Large intestine (tissue), 3 donors: ENCODE measurements at regions not wholly inside any gene's neighbourhood (a gene's known extent, or its start where the extent isn't known, plus 50 kb on each side); places are given as distances from the start of the nearest gene placed in this dataset.
A peak's percentile ranks its signal among the peaks of the same experiment; 100 is the strongest.
"Not testable (repeated sequence)": the region's sequence is repeated elsewhere in the genome, so short reads cannot be mapped to it uniquely, and the experiment has no call there.

Source experiments
- DNase-seq, 2 donors: peaks; one replicate each; pipeline versions ENCODE4 v3.0.0 to v3.0.0-alpha.2; 2013
- H3K27ac ChIP-seq: one replicate; pipeline ENCODE4 v1.5.1; 2013; ENCODE audit warnings: low read length
- H3K27me3 ChIP-seq: 2 replicates; pipeline ENCODE4 v1.6.1; 2013; ENCODE audit warnings: low read length; ENCODE audit not compliant: control insufficient read depth, insufficient read depth
- H3K36me3 ChIP-seq: 2 replicates; pipeline ENCODE4 v1.6.1; 2013; ENCODE audit warnings: low read length; ENCODE audit not compliant: control insufficient read depth, insufficient read depth
- H3K4me1 ChIP-seq: one replicate; pipeline ENCODE4 v1.6.1; 2013; ENCODE audit warnings: low read length; ENCODE audit not compliant: control insufficient read depth, insufficient read depth
- H3K4me3 ChIP-seq: one replicate; pipeline ENCODE4 v1.5.1; 2013; ENCODE audit warnings: low read length
- H3K9me3 ChIP-seq: one replicate; pipeline ENCODE4 v1.6.1; 2013; ENCODE audit warnings: mild to moderate bottlenecking, low read depth, low read length, moderate library complexity; ENCODE audit not compliant: control insufficient read depth
- WGBS: methylation state at CpG from one replicate; pipeline ENCODE4 v1.1.5; 2013; ENCODE audit warnings: low lambda C conversion rate; ENCODE audit not compliant: insufficient coverage; 5-methylcytosine and 5-hydroxymethylcytosine counted together

DNA sequence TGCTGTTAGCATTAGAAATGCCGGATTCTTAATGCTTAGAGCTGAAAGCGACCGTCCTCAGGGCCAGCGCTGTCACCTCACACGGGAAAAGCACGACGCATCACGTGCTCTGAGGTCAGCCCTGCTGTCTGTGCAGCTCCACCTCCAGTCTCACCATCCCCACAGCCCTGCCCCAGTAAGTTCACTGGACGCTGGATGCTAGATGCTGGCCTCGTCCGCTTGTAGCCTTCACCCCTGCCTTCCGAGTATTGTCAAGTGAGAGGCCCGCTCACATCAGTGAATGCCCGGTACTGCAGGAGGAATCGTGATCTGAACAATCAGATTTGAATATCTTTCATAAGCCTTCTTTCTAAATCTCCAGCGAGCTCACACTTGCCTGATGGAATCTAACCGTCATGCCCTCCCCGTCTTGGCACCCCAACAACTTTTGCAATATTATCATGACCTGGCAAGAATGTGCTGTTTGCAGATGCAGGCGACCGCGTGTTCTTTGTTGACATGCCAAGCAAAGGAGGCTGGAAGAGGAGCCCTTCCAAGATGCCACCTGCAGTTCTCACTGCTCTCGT, 64.9 kb downstream of the DLL1 start:
- no peak for DNase-seq
- H3K36me3 ChIP-seq: no peaks in the 10 kb centered on the region
- no peak overlapping the region for H3K4me3 ChIP-seq
- no CpG with 5 or more reads among the region's 22 CpGs for WGBS
- no peak overlapping the region for H3K27ac ChIP-seq
- peaks cover 5% of the 10 kb centered on the region for H3K9me3 ChIP-seq
- peaks cover 2% of the 10 kb centered on the region for H3K4me1 ChIP-seq
- peaks cover 3% of the 10 kb centered on the region for H3K27me3 ChIP-seq

- H3K4me3 ChIP-seq: no peak overlapping the region
- H3K27ac ChIP-seq: no peak overlapping the region
- no peaks in the 10 kb centered on the region for H3K9me3 ChIP-seq
- no peaks in the 10 kb centered on the region for H3K36me3 ChIP-seq
- no CpG with 5 or more reads among the region's 23 CpGs for WGBS
- peaks cover 2% of the 10 kb centered on the region for H3K4me1 ChIP-seq
- peaks cover 3% of the 10 kb centered on the region for H3K27me3 ChIP-seq
- DNase-seq: no peak
These were observed 65.9 kb downstream of the DLL1 start for GRCh38 chr6:170224694-170225660.

DNA sequence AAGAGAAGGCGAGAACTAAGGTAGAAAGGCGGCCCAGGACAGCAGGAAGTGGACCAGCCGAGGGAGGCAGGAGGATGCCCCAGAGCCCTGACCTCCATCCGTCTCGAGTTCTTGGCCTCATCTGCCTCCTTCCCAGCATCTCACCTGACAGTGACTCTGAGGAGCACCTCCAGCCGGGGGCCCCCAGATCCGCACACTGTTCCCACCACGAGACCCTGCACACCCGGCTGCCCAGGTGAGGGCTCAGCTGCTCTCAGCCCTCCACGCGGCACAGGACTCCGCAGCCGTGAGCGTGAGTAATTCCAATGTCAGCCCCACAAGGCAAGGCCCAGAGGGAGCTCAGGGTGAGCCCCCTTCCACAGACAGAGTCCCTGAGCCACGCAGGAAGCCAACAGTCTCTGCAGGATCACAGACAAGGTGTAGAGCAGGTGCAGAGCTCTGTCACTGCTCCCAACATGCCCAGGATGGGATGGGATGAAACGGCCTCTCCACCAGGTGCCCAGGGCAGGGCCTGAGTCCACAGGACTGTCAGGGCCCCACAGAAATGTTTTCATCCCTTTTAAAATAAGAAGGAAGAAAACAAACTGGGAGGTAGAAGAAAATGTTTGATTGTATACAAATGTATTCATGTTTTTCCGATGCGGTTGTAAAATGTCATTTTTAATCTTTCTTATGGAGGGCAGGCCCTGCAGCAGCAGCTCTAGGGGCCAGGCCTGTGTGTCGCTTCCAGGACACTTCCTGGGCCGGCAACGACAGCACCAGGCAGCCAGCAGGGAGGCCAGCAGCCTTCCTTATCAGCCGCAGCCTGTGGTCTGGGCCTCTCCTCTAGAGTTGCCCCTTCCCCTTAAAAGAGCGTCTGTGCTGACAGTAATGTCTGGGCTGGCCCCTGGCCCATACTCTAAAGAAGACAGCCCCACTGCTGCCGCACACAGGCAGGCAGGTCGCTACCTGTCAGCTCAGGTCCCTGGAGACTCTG, 66.9 kb downstream of the DLL1 start:
- no peaks in the 10 kb centered on the region for H3K9me3 ChIP-seq
- no peak overlapping the region for H3K4me3 ChIP-seq
- H3K27me3 ChIP-seq: peaks cover 3% of the 10 kb centered on the region
- no peak for DNase-seq
- peaks cover 2% of the 10 kb centered on the region for H3K4me1 ChIP-seq
- H3K27ac ChIP-seq: no peak overlapping the region
- no peaks in the 10 kb centered on the region for H3K36me3 ChIP-seq
- WGBS: no CpG with 5 or more reads among the region's 25 CpGs

DNA sequence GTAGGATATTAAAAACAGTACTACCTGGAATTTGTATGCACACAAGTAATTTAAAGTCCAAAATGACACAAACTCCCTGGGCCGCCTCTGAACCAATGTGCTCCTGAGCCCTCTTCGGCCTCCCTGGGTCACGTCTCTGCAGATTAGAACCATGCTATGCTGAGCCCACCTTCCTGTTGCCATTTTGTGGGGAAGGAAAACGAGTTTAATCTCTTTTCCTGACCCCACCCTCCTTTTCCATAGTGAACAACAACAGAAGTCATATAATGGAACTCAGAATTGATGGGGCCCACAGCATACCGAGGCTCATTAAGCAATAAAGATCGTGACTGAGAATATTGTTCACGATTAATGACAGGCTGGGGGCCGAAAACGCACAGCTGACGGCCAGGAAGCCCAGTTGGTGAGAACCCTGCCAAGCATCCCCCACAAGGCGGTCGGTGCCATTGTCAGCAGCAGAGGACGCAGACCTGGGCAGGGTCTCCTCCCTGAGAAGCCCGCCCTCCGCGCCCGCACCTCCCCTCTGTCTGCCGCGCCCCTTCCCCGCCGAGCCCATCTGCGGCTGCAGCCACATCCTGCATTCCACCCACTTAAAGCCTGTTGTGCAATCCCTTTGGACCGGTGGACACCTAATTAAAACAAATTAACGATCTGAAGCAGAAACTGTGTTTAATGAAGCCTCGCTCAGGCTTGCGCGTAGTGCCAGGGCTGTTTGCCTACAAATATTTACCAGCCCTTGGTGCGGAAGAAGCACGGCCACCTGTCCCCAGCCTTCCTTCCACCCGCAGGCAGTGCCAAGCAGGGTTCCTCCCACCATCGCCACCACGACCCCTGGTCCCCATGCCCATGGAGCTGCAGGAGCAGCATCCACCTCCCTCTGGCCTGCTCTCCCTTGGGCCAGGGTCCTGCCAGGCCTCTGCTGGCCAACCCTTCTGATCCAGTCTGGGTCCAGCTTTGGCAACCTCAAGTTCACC, 68.1 kb downstream of the DLL1 start:
- Histone ChIP-seq H3K36me3 (no peaks in the 10 kb centered on the region), H3K27ac (no peak overlapping the region), H3K4me1 (peaks cover 2% of the 10 kb centered on the region), H3K4me3 (no peak overlapping the region), H3K9me3 (no peaks in the 10 kb centered on the region), H3K27me3 (peaks cover 3% of the 10 kb centered on the region)
- peak in 1 of 2 donors; percentile 23 for DNase-seq
- no CpG with 5 or more reads among the region's 32 CpGs for WGBS

DNA sequence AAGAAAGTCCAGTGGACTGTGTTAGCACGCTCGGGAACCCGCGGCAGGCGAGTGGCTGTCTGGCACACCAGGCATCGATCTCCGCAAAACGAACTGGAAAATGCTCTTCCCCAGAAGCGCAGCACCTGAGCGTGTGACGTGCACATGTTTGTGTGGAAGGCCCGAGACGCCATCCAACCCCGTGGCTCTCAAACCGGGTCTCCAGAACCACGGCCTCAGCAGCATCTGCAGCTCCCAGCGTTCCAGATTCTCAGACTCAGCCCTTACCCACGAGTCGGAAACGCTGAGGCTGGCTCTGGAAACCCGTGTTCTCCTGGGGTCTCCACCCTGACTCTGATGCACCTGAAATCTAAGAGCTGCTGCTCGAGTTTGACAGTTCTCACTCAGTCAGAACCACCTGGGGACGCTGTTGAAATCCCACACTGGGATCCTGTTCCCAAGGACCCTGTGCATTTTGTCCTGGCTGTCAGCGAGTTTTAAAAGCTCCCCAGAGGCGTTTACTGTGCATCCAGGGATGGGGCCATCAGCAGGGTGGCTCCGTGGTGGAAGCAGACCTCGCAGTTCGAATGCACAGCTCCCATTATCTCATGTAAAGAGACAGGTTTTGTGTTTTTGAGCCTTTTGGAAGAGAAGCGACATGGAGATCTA, 69.0 kb downstream of the DLL1 start:
- no CpG with 5 or more reads among the region's 29 CpGs for WGBS
- Histone ChIP-seq H3K27me3 (peaks cover 3% of the 10 kb centered on the region), H3K4me3 (no peak overlapping the region), H3K27ac (no peak overlapping the region), H3K36me3 (no peaks in the 10 kb centered on the region), H3K4me1 (peaks cover 2% of the 10 kb centered on the region), H3K9me3 (no peaks in the 10 kb centered on the region)
- no peak for DNase-seq

GRCh38 chr6:170221052-170221752, 69.7 kb downstream of the DLL1 start:
- H3K27ac ChIP-seq: no peak overlapping the region
- H3K4me3 ChIP-seq: no peak overlapping the region
- no peaks in the 10 kb centered on the region for H3K9me3 ChIP-seq
- peaks cover 2% of the 10 kb centered on the region for H3K4me1 ChIP-seq
- no peak for DNase-seq
- H3K27me3 ChIP-seq: peaks cover 3% of the 10 kb centered on the region
- H3K36me3 ChIP-seq: no peaks in the 10 kb centered on the region
- WGBS: 88% methylated on average over 3 of the region's 29 CpGs

DNA sequence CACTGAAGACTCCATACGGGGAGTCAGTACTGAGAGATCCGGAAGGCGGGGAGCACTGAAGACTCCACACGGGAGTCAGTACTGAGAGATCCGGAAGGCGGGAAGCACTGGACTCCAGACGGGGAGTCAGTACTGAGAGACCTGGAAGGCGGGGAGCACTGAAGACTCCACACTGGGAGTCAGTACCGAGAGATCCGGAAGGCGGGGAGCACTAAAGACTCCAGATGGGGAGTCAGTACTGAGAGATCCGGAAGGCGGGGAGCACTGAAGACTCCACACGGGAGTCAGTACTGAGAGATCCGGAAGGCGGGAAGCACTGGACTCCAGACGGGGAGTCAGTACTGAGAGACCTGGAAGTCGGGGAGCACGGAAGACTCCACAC, 77.2 kb downstream of the DLL1 start:
- not testable (repeated sequence) for H3K4me3 ChIP-seq, H3K9me3 ChIP-seq, H3K27ac ChIP-seq, DNase-seq, H3K36me3 ChIP-seq, H3K27me3 ChIP-seq, H3K4me1 ChIP-seq
- WGBS: 100% methylated on average over 2 of the region's 19 CpGs

DNA sequence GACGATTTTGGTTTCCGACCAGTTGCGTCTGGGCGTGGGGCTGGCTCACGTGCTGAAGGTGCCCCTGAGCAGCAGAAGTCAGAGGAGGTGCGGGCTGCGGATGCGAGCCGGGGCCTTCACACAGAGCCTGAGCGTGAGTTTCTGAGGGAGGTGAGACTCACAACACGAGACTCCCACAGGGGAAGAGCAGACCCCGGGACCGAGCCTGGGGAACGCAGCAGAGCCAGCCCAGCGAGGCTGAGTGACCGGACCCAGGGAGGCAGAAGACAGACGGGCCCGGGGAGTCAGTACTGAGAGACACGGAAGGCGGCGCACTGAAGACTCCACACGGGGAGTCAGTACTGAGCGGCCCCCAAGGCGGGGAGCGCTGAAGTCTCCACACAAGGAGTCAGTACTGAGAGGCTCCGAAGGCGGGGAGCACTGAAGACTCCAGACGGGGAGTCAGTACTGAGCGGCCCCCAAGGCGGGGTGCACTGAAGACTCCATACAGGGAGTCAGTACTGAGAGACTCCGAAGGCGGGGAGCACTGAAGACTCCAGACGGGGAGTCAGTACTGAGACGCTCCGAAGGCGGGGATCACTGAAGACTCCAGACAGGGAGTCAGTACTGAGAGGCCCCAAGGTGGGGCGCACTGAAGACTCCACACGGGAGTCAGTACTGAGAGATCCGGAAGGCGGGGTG, 77.8 kb downstream of the DLL1 start:
- Histone ChIP-seq H3K9me3 (no peaks in the 10 kb centered on the region), H3K4me3 (no peak overlapping the region), H3K4me1 (no peaks in the 10 kb centered on the region), H3K27me3 (no peaks in the 10 kb centered on the region), H3K27ac (no peak overlapping the region), H3K36me3 (no peaks in the 10 kb centered on the region)
- WGBS: no CpG with 5 or more reads among the region's 40 CpGs
- no peak for DNase-seq
